ENCODE measurements at regions not wholly inside any gene's neighbourhood (a gene's known extent, or its start where the extent isn't known, plus 50 kb on each side); places are given as distances from the start of the nearest gene placed in this dataset.

GRCh38 chr14:101634202-101634849, 73.0 kb downstream of the DIO3 start:
- no peak for TF ChIP-seq CTCF (IDR thresholded peaks at IDR 0.05 in 2 of 3, conservative IDR thresholded peaks at IDR 0.05 in 1 of 3; ENCODE audit: control insufficient read depth in 2 of 3, extremely low read depth in 1 of 3, insufficient read depth in 1 of 3, low read depth in 3 of 3, low read length in 3 of 3)
- no peak for TF ChIP-seq ZNF274 (IDR thresholded peaks at IDR 0.05; ENCODE audit: insufficient read depth, insufficient read length)
- no peak for TF ChIP-seq STAT1 (conservative IDR thresholded peaks at IDR 0.05)
- TF ChIP-seq CEBPB (IDR thresholded peaks at IDR 0.05; ENCODE audit: borderline replicate concordance in 1 of 2, low read depth in 2 of 2, low read length in 2 of 2) = no peak
- no peak for TF ChIP-seq POLR2A (IDR thresholded peaks at IDR 0.05; ENCODE audit: low read depth, low read length)
- no peak for TF ChIP-seq CREB1 (IDR thresholded peaks at IDR 0.05; ENCODE audit: low read depth)
- no peak for TF ChIP-seq NFIC (IDR thresholded peaks at IDR 0.05; ENCODE audit: low read depth, low read length)
- TF ChIP-seq CREM (IDR thresholded peaks at IDR 0.05; ENCODE audit: low read depth) = no peak
- no peak for TF ChIP-seq ZZZ3 (IDR thresholded peaks at IDR 0.05; ENCODE audit: control insufficient read depth, insufficient read length, low read depth)
- TF ChIP-seq NRF1 (conservative IDR thresholded peaks at IDR 0.05; ENCODE audit: low read depth, low read length) = no peak
- TF ChIP-seq NR2C1 (IDR thresholded peaks at IDR 0.05) = no peak
- no peak for TF ChIP-seq YY1 (IDR thresholded peaks at IDR 0.05; ENCODE audit: low read depth, low read length)

Measured in GM12878 (cell line).